ENCODE measurements at regions not wholly inside any gene's neighbourhood (a gene's known extent, or its start where the extent isn't known, plus 50 kb on each side); places are given as distances from the start of the nearest gene placed in this dataset.

- DNase-seq (ENCODE audit: low spot score) = no peak
These were observed 181.9 kb downstream of the PABPC4L start for GRCh38 chr4:134019657-134020056.

GRCh38 chr4:134018846-134019245, 182.7 kb downstream of the PABPC4L start:
- no peak for DNase-seq (ENCODE audit: low spot score)

- no peak for DNase-seq (ENCODE audit: low spot score)
These were observed 200.5 kb downstream of the PABPC4L start for GRCh38 chr4:134001057-134001456.

GRCh38 chr4:133997436-133997835, 204.2 kb downstream of the PABPC4L start:
- no peak for DNase-seq (ENCODE audit: low spot score)

GRCh38 chr4:133996431-133997121, 205.0 kb downstream of the PABPC4L start:
- no peak for DNase-seq (ENCODE audit: low spot score)

- DNase-seq (ENCODE audit: low spot score) = no peak
These were observed 206.2 kb downstream of the PABPC4L start for GRCh38 chr4:133995243-133995960.

- DNase-seq (ENCODE audit: low spot score) = no peak
These were observed 218.9 kb downstream of the PABPC4L start for GRCh38 chr4:133982533-133983224.

GRCh38 chr4:133981327-133981726, 220.3 kb downstream of the PABPC4L start:
- DNase-seq (ENCODE audit: low spot score) = no peak

- no peak for DNase-seq (ENCODE audit: low spot score)
These were observed 229.0 kb downstream of the PABPC4L start for GRCh38 chr4:133972586-133972985.

GRCh38 chr4:133969202-133969848, 232.3 kb downstream of the PABPC4L start:
- peak; percentile 17 for DNase-seq (ENCODE audit: low spot score)

- DNase-seq (ENCODE audit: low spot score) = no peak
These were observed 233.4 kb downstream of the PABPC4L start for GRCh38 chr4:133968174-133968573.

- DNase-seq (ENCODE audit: low spot score) = no peak
These were observed 240.6 kb downstream of the PABPC4L start for GRCh38 chr4:133960975-133961374.

GRCh38 chr4:133943081-133943480, 258.5 kb downstream of the PABPC4L start:
- DNase-seq (ENCODE audit: low spot score) = no peak

- DNase-seq (ENCODE audit: low spot score) = no peak
These were observed 263.5 kb downstream of the PABPC4L start for GRCh38 chr4:133938061-133938460.

GRCh38 chr4:133929531-133930239, 271.9 kb downstream of the PABPC4L start:
- no peak for DNase-seq (ENCODE audit: low spot score)

- DNase-seq (ENCODE audit: low spot score) = no peak
These were observed 280.1 kb downstream of the PABPC4L start for GRCh38 chr4:133921280-133922195.

GRCh38 chr4:133920236-133920635, 281.4 kb downstream of the PABPC4L start:
- DNase-seq (ENCODE audit: low spot score) = no peak

GRCh38 chr4:133910165-133910564, 291.4 kb downstream of the PABPC4L start:
- DNase-seq (ENCODE audit: low spot score) = no peak

GRCh38 chr4:133903029-133903428, 298.6 kb downstream of the PABPC4L start:
- DNase-seq (ENCODE audit: low spot score) = no peak

- DNase-seq (ENCODE audit: low spot score) = no peak
These were observed 310.6 kb downstream of the PABPC4L start for GRCh38 chr4:133891011-133891410.

- no peak for DNase-seq (ENCODE audit: low spot score)
These were observed 313.9 kb downstream of the PABPC4L start for GRCh38 chr4:133887723-133888122.

Data from LoVo (cell line).